MM.1S (cell line): ENCODE measurements at regions not wholly inside any gene's neighbourhood (a gene's known extent, or its start where the extent isn't known, plus 50 kb on each side); places are given as distances from the start of the nearest gene placed in this dataset.

Source experiments
- CTCF ChIP-seq: fragments of 300-600 bp; sonication (generic); IDR thresholded peaks from 2 replicates; pipeline ENCODE4 v1.5.1; 2016; ENCODE audit warnings: antibody characterized with exemption, low read length, mixed read lengths
- EZH2 ChIP-seq: fragments of 300-600 bp; sonication (generic); optimal IDR thresholded peaks from 2 replicates; pipeline ENCODE3; 2017; ENCODE audit warnings: low read depth, mild to moderate bottlenecking, antibody characterized with exemption, low read length, mixed read lengths

- TF ChIP-seq CTCF (no peak), EZH2 (no peak)
Measured at GRCh38 chr7:36091874-36092176, 61.2 kb upstream of the EEPD1 start.
